Smooth muscle cell (in vitro differentiated cells): ENCODE measurements at regions not wholly inside any gene's neighbourhood (a gene's known extent, or its start where the extent isn't known, plus 50 kb on each side); places are given as distances from the start of the nearest gene placed in this dataset.

Source experiments
- DNase-seq: peaks from one replicate; lab custom pipeline; 2025; ENCODE audit not compliant: unreplicated experiment; lab: John Stamatoyannopoulos, UW
- H2AFZ ChIP-seq: fragments of 200-600 bp; sonication (generic); 2 replicates; pipeline ENCODE4 v1.6.0; 2016; ENCODE audit warnings: antibody characterized with exemption, low read depth, mild to moderate bottlenecking
- H3F3A ChIP-seq: fragments of 200-600 bp; sonication (generic); 2 replicates; pipeline ENCODE4 v1.6.0; 2017; ENCODE audit warnings: antibody characterized with exemption, low read depth
- H3K27ac ChIP-seq: fragments of 200-600 bp; sonication (generic); 2 replicates; pipeline ENCODE4 v1.5.1; 2016; ENCODE audit warnings: low read depth, mild to moderate bottlenecking
- H3K27me3 ChIP-seq: fragments of 200-600 bp; sonication (generic); 2 replicates; pipeline ENCODE4 v1.6.1; 2016; ENCODE audit warnings: low read depth, mild to moderate bottlenecking
- H3K36me3 ChIP-seq: fragments of 200-600 bp; sonication (generic); 2 replicates; pipeline ENCODE4 v1.5.1; 2016; ENCODE audit warnings: low read depth
- H3K4me1 ChIP-seq: fragments of 200-600 bp; sonication (generic); 2 replicates; pipeline ENCODE4 v1.5.1; 2016; ENCODE audit warnings: low read depth
- H3K4me2 ChIP-seq: fragments of 200-600 bp; sonication (generic); 2 replicates; pipeline ENCODE4 v1.6.0; 2016; ENCODE audit warnings: mild to moderate bottlenecking
- H3K4me3 ChIP-seq: fragments of 200-600 bp; sonication (generic); 2 replicates; pipeline ENCODE4 v1.5.1; 2016; ENCODE audit warnings: mild to moderate bottlenecking
- H3K79me2 ChIP-seq: fragments of 200-600 bp; sonication (generic); 2 replicates; pipeline ENCODE4 v1.6.0; 2016; ENCODE audit warnings: low read depth, mild to moderate bottlenecking
- H3K9ac ChIP-seq: fragments of 200-600 bp; sonication (generic); 2 replicates; pipeline ENCODE4 v1.6.0; 2016; ENCODE audit warnings: low read depth
- H3K9me3 ChIP-seq: fragments of 200-600 bp; sonication (generic); replicated peaks from 2 replicates; pipeline ENCODE4 v1.5.1; 2016; ENCODE audit warnings: low read depth
- H4K20me1 ChIP-seq: fragments of 200-600 bp; sonication (generic); 2 replicates; pipeline ENCODE4 v1.6.0; 2016; ENCODE audit warnings: low read depth
- WGBS: methylation state at CpG from one replicate; pipeline ENCODE4 v1.1.7; 2016; ENCODE audit warnings: low lambda C conversion rate; 5-methylcytosine and 5-hydroxymethylcytosine counted together
- TF ChIP-seq, protein P1 (sequence below): fragments of 200-600 bp; sonication (generic); IDR thresholded peaks from 2 replicates; pipeline ENCODE4 v1.5.1; 2017; ENCODE audit warnings: borderline replicate concordance, mild to moderate bottlenecking, antibody characterized with exemption; ENCODE audit not compliant: insufficient read depth, poor library complexity, severe bottlenecking

DNA sequence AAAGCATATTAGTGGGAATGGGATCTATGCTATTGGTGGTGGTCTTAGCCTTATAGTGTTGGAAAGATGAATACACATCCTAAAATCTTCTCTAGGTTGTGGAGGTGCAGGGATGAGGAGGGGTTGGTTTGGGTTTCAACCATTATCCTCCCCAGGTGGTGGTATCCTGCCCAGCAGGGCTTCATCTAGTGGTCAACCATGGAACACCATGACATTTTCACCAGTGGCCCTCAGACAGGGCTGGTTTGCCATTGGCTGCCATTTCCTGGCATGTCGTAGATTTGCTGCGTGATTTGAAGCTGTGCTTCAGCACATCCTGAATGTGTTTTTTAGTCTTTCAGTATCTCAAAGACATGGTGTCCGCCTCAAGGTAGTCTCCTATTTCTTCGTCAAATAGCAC, 391.2 kb upstream of the HNRNPA3 start:
- Histone ChIP-seq H3F3A (no peaks in the 10 kb centered on the region), H3K4me2 (no peak overlapping the region), H3K79me2 (no peaks in the 10 kb centered on the region), H3K4me3 (no peak overlapping the region), H3K4me1 (peaks cover 10% of the 10 kb centered on the region), H3K36me3 (no peaks in the 10 kb centered on the region), H3K27ac (no peak overlapping the region), H4K20me1 (no peaks in the 10 kb centered on the region), H3K9me3 (no peaks in the 10 kb centered on the region), H2AFZ (no peak overlapping the region), H3K9ac (no peak overlapping the region), H3K27me3 (peaks cover 14% of the 10 kb centered on the region)
- DNase-seq, result no peak
- TF ChIP-seq, protein P1, sequence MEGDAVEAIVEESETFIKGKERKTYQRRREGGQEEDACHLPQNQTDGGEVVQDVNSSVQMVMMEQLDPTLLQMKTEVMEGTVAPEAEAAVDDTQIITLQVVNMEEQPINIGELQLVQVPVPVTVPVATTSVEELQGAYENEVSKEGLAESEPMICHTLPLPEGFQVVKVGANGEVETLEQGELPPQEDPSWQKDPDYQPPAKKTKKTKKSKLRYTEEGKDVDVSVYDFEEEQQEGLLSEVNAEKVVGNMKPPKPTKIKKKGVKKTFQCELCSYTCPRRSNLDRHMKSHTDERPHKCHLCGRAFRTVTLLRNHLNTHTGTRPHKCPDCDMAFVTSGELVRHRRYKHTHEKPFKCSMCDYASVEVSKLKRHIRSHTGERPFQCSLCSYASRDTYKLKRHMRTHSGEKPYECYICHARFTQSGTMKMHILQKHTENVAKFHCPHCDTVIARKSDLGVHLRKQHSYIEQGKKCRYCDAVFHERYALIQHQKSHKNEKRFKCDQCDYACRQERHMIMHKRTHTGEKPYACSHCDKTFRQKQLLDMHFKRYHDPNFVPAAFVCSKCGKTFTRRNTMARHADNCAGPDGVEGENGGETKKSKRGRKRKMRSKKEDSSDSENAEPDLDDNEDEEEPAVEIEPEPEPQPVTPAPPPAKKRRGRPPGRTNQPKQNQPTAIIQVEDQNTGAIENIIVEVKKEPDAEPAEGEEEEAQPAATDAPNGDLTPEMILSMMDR, result no peak
- 91% methylated on average over 4 of the region's 4 CpGs for WGBS

DNA sequence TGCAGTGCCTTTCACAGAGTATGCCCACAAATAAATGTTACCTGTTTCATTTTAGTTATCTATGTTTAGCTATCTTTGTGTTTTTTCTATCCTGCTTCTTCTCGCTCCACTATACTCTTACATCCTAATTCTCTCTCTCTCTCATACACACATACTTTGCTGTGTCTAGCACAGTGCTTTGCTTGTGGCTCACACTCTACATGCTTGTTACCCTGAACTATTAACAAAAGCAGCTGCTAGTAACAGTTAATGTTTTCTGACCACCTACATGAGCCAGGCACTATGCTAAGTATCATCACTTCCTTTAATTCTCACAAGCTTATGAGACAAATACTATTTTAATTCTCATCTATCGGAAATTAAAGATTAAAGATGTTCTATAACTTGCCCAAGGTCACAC, 390.5 kb upstream of the HNRNPA3 start:
- WGBS, result 89% methylated on average over 2 of the region's 2 CpGs
- Histone ChIP-seq H3F3A (no peaks in the 10 kb centered on the region), H3K36me3 (no peaks in the 10 kb centered on the region), H3K4me1 (peaks cover 8% of the 10 kb centered on the region), H3K9me3 (no peaks in the 10 kb centered on the region), H3K4me3 (no peak overlapping the region), H3K27ac (no peak overlapping the region), H3K9ac (no peak overlapping the region), H2AFZ (no peak overlapping the region), H3K79me2 (no peaks in the 10 kb centered on the region), H4K20me1 (no peaks in the 10 kb centered on the region), H3K27me3 (peaks cover 20% of the 10 kb centered on the region), H3K4me2 (no peak overlapping the region)
- TF ChIP-seq, protein P1, result no peak
- DNase-seq, result no peak

DNA sequence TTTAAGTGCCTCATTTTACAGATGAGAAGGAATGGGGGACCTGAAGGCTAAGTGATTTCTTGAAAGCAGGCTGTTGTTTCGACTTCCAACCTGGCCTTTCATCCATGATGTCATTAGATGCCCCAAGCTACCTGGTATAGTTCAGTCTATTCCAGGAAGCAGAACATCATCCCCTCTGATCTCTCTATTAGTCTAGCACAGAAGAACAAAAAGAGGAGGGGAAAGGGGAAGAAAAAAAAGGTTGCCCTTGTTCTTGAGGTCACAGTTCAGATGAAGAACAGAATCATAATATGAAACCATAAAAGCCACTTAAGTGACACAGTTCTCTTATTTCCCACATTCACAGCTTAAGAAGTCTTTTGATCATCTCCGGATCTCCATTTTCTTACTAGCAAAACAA, 386.2 kb upstream of the HNRNPA3 start:
- Histone ChIP-seq H3K9ac (no peak overlapping the region), H3K27ac (no peak overlapping the region), H4K20me1 (no peaks in the 10 kb centered on the region), H3K79me2 (no peaks in the 10 kb centered on the region), H3F3A (no peaks in the 10 kb centered on the region), H3K4me1 (no peaks in the 10 kb centered on the region), H3K9me3 (no peaks in the 10 kb centered on the region), H3K27me3 (peaks cover 24% of the 10 kb centered on the region), H3K4me3 (no peak overlapping the region), H3K36me3 (no peaks in the 10 kb centered on the region), H2AFZ (no peak overlapping the region), H3K4me2 (no peak overlapping the region)
- no peak for DNase-seq
- whole genome bisulfite sequencing, result 87% methylated on average over 2 of the region's 2 CpGs
- TF ChIP-seq, protein P1, result no peak

DNA sequence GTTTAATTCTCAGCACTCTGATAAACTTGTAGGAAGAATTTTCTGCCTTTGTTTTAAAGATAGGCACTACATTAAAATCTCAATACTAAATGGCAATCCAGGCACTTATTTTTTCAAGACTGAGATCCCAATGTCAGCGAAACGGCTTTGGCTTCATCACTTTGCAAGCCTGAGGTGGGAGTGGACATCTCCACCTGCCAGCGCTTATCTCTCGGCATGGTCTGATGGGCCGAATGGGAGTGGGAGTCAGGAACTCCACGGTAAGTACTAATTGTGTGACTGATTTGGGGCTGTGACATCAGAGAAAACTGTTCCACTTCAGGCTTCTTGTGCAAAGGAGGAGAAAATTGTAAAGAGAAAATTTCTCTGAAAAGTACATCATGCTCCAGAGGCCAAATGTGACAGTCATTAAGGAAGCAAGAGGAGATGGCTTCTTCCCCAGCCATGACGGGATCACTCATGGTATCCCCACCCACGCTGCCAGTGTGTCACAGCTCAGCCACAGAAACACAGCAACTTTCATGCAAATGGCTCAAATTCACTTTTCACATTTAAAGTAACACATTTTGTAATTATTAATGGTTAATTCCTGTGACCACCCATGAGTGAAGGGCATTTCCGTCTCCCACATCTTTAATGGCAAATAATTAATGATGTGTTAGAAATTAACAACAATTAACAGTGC, 385.5 kb upstream of the HNRNPA3 start:
- H3K4me1 ChIP-seq, result no peaks in the 10 kb centered on the region
- H3K79me2 ChIP-seq, result no peaks in the 10 kb centered on the region
- TF ChIP-seq, protein P1, result no peak
- no peaks in the 10 kb centered on the region for H3F3A ChIP-seq
- no peaks in the 10 kb centered on the region for H3K9me3 ChIP-seq
- H3K4me2 ChIP-seq, result no peak overlapping the region
- 85% methylated on average over 9 of the region's 9 CpGs for WGBS
- H3K27me3 ChIP-seq, result peaks cover 24% of the 10 kb centered on the region
- H2AFZ ChIP-seq, result no peak overlapping the region
- H3K36me3 ChIP-seq, result no peaks in the 10 kb centered on the region
- no peaks in the 10 kb centered on the region for H4K20me1 ChIP-seq
- no peak for DNase-seq
- no peak overlapping the region for H3K9ac ChIP-seq
- H3K4me3 ChIP-seq, result no peak overlapping the region
- H3K27ac ChIP-seq, result no peak overlapping the region
